GM03348 (cell line): ENCODE measurements at regions not wholly inside any gene's neighbourhood (a gene's known extent, or its start where the extent isn't known, plus 50 kb on each side); places are given as distances from the start of the nearest gene placed in this dataset.

Experiments used
- DNase-seq: peaks from one replicate; pipeline ENCODE4 v3.0.0; 2012; ENCODE audit warnings: low spot score

DNA sequence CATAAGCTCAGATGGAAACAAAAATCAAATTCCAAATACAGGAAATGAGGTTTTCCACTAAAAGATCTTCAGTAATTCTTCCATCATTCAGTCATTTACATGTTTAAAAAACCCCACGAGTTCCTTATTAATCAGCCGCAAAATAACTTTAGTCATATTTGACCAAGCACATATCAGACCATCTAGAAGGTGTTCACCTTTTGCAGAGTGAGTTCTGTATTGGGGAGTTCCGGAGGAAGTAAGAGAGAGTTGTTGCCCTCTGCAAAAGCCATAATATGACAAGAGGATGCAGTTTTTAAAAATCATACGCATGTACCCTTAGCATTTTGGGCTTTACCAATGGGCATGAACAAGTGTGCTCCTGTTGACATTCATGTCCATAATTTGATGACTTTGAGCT lies 61.6 kb downstream of the CCR1 start:
- DNase-seq, result no peak

DNA sequence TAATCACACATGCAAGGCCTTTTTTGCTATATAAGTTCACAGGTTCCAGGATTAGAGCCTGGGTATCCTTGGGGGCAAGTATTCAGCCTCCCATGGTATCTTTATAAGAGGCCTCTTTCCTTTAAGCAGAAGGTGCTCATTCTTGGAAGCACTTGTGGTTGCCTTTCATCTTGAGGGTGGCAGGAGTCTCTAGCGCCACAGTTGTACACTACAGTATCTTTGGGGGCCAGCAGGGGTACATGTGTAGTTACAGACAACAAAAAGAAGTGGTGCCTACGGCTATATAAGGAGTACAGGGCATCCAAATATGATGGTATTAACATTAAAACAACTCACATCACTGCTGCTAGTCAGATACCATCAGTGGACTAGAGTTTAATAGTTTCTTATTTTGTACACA lies 62.1 kb downstream of the CCR1 start:
- no peak for DNase-seq

DNA sequence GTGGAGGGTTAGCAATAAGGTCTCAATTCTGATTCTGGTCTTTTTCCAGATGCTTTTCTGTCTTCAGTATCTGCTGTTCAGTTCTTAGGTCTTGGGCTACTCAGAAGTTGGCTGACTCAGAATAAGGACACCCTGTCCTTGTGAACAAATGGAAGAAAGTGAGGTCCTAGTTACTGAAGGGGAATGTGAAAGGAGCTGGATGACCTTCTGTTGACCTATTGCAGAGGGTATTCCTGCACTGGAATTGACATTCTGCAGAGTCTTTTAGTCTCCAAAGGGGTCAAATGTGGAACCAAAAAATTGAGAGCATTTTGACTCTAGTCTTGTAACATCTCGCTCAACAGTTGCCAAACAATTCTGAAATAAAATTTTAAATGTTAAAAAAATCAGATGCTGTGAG lies 63.0 kb downstream of the CCR1 start:
- DNase-seq, result no peak

DNA sequence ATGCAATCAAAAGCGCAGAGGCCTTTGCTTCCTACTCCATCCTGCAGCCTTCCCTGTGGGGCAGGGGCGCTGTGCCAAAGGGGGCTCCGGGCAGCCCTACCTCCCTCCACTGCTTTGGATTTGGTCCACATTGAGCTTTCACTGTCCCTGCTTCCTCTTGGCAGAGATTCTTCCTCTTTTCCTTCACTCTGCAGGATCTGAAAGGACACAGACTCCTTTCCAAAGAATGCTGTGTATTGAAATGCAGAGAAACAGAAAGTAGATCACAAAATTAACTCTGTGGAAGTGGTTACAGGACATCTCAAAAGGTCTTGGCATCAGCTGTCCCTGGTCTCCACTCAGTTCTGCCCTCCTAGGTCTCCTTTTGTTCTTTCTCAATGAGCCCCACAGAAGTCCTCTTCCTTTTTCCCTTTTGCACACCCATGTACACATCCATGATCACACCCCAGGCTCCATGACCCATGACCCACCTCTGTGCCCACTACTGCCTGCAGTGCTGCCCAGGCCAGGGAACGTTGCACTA lies 64.1 kb downstream of the CCR1 start:
- no peak for DNase-seq

DNA sequence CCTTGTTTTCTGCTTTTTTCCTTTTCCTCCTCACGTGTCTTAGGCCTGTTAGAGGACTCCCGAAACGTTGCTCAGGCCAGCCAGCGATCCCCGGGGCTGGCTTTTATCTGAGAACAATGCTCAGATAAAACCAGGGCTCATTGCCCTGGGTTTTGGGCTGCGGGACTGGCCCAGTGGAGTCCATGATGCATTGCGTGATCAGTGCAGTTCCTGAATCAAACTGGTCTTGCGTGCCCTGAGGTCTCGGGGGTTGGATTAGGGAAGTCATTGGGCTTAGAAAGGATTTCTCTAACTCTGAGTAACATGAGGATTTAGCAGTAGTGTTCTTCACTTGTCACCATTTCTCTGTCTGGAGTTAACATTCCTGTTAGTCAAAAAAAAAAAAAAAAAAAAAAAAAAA lies 66.3 kb downstream of the CCR1 start:
- DNase-seq, result no peak

DNA sequence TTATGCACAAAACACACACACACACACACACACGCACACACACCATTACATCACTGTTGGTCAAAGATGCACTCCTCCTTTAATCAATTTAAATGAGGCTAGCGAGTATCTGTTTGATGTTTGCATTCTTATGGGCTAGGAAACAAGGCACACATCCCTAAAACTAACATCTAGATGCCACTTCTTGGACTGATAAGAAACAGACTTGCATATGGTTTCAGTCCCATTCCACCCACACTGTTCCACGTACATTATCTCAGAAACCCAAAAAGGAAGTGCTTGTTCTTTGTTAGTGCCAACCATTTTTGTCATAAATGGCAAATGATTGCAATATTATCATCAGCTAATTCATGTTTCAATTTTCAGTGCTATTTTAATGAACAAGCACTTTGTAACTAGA lies 69.5 kb downstream of the CCR1 start:
- DNase-seq, result no peak

DNA sequence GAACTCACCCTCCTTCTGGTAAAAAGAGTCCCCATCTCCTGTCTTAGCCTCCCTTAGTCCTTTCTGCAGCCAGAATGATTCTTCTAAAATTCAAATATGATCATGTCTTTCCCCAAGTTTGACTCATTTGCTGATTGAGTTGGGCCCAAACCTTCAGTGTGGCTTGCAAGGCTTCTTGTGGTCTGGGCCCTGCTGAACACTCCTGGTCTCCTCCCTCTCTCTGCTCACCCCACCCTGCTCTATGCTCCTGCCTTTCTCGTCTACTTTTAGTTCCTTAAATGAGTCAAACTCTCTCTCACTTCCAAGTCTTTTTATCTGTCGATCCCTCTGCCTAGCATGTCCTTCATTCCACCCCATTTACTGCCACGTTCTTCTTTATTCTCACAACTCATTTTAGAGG lies 72.6 kb downstream of the CCR1 start:
- DNase-seq, result no peak

DNA sequence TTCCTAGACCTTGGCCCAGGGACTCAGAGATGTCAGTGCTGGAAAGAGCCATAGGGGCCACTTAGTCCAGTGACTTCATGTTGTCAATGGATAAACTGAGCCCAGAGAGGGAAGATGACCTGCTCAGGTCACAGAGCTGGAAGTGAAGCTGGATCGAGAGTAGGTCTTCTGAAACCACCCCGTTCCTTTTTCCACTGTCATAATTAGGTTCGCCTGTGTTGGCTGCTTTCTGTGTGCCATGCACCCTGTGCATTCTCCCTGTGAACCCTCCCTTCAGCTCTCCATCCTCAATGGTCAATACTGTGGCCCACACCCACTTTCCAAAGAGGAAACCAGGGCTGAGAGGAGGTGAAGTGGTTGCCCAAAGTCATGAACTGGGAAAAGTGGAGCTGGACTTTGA lies 74.8 kb downstream of the CCR1 start:
- no peak for DNase-seq

DNA sequence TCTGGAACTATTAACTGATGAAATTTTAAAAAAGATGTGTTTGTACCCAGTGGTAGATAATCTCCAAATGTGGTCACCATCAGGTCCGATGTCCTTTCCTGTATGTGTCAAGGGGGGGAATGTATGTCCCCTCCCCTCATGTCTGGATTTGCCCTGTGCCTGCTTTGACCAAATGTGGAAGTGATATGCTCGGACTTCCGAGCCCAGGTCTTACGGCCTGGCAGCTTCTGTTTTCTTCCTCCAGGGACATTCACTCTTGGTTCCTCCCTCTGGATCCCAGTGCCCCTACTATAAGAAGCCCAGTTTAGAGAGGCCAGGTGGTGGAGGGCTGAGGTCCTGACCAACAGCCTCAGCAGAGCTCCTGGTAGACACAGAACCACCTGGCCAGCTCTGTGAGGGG lies 75.5 kb downstream of the CCR1 start:
- DNase-seq, result no peak

DNA sequence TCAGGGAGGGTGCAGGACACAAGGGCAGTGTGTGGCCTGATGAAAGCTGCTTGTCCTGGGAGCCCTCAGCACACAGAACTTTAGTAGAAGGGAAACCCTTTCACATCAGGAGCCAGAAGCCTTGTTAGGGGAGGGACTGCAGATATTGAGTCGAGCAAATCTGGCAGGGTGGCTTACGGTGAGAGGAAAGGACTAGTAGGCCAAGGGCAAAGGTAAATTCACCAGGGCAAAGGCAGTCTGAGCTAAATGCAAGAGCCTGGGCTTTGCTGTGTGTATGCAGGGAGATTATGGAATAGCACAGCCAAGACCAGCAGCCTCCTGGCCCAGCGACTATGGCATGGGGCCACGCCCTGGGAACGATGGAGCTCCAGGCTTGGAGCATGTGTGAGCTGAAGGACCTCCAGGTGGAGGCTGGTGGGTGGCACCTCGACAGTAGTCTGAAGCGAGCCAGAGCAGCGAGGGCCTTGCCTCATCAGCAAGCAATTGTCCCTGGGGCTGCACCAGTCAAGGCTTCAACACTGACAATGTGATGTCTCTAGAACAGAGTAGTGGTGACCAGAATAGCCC lies 76.1 kb downstream of the CCR1 start:
- no peak for DNase-seq

DNA sequence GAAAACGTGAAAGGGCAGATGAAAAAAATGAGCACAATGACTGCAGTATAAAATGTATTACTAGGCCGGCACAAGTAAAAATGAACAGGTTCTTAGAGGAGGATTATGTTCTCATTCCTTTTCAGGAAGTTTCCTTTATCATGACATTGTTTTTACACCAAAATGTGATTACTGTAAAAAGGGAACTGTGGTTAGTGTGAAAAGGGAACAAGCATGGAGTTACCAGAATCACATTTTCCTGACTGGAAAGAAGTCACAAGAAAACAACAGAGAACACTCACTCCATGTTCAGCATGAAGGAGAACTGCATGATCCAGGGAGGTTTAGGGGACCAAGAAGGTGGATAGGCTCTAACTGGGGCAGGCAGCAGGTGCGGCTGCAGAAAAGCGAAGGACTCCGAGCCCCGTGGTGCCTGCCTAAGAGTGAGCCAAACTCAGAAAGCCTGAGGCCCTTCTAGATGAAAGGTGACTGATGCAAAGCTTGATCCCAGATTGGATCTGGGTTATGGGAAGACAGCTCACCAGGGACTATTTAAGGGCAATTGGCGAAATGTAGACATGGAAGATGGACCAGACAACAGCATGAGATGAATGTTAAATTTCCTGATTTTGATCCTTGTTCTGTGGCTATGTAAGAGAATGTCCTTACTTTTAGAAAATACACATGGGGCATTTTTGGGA lies 77.3 kb downstream of the CCR1 start:
- no peak for DNase-seq

DNA sequence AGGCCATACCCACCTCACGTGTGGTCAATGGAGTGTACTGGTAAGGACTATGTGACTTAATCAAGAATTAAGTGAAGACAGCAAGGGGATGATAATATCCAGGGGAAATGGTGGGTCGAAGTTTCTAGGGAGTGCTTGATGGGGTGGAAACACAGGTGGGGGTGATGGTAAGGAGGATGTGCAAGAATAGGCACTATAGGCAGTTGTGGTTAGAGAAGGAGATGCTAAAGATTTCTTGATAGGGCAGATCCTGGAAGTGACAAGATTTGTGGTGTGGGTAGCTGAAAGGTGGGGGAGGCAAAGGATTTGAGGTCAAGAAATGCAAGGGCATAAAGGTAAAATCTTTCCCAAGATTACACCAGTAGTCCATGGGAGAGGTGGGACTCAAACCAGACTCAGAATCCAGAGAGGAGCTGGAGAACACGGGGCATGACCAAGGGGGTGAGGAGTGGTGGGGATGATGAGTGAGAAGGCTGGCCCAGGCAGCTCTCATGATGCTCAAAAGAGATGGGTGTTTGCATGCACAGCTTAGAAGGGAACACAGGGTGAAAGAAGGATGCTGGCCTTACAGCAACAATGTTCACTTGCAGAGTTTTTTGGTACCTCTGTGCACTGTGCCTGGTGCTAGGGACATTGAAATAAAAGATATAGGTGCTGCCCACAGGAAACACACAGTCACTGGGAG lies 78.4 kb downstream of the CCR1 start:
- DNase-seq, result no peak

DNA sequence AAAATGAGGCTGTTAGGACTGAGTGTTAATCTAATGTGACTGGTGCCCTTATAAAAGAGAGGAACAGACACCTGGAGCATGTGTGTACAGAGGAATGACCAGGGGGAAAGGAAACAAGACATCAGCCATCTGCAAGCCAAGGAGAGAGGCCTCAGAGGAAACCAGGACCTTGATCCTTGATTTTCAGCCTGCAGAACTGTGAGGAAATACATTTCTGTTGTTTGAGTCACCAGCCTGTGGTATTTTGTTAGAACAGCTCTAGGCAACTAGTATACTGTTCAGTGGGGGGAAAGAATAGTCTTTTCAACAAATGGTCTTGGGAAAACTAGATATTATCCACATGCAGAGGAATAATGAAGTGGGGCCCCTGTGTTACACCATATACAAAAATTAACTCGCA lies 80.6 kb downstream of the CCR1 start:
- peak; percentile 69 for DNase-seq

DNA sequence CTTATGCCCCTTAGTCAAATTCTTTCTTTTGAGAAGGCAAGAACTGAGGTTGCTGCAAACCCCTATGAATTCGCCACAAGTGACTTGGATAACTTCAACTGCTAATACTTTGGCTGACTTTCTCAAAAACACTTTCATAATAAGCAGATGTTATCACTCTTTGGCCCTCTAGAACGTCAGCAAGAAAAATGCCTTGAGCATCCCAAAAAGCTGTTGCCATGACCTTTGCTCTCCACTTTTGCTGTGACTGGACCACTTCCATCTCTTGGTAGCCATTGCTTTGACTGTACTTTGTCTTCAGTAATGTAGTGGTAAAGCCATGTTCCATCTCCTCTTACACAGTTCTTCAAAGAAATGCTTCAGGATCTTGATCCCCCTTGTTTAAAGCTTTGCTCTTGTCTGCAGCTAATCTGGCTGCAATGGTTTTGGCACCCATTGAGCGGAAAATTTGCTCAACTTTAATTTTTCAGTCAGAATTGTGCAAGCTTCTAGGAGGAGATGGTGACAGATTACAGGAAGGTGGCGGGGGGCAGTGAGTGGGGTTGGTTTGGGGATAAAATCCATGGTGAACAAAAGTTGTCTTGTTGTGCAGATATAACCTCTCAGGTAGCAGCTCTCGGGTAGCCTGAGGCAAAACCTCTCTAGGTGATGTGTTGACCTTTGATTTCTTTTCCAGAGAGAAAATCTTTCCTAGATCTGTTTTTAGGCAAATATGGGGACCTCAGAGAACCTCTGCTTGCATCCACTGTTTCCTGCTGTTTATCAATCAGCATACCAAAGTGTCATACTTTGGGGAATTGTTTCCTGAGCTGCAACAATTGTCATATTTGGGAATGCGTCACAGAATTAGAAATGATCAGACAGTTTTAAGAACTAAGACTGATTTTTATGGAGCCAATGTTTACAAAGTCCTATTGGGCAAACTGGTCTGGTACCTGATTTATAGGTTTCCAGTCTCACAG lies 83.6 kb downstream of the CCR1 start:
- DNase-seq, result no peak

DNA sequence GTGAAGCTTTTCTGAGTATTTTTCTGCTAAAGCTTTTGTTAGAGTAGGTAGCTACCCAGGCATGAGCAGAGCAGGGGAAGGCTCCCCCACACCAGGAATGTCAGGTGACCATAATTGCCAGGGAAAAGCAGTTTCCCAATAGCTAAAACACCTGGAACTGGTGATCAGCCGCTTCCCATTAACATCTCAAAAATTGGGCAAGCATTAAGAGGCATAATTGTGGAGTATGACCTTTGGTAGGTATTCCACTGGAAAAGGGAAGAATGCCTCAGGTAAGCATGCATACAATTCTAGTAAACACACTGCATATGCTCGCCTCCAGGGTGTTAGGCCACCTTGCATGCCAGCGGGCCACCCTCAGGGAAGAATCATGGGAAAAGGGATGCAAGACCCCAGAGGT lies 84.5 kb downstream of the CCR1 start:
- DNase-seq, result no peak

DNA sequence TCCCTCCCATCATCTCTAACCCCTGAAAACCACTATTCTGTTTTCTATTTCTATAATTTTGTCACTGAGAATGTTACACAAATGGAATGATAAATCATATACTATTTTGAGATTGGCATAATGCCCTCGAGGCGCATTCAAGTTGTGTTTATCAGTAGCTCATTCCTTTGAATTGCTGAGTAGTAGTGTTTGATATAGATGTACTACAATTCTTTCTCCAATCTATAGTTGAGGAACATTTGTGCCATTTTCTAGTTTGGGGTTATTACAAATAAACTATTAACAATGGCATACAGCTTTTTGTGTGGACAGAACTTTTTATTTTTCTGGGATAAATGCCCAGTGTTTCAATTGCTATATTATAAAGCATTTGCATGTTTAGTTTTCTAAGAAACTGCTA lies 86.0 kb downstream of the CCR1 start:
- DNase-seq, result no peak

DNA sequence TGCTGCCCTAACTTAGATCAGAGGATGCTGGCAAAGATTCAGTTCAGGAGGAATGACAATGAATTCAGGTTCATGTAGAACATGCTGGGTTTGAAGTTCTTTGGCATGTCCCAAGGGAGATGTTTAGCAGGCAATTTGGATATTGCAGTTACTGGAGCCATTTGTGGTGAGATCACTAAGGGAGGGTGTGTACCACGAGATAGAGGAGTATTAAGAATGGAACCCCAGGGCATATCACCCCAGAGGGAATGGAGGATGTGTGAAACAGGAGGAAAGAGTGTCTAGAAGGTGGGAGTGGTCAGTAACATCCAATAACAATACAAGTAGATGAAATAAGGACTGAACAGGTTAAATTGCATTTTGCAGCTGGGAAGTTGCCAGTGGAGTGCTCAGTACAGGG lies 87.1 kb downstream of the CCR1 start:
- DNase-seq, result no peak

DNA sequence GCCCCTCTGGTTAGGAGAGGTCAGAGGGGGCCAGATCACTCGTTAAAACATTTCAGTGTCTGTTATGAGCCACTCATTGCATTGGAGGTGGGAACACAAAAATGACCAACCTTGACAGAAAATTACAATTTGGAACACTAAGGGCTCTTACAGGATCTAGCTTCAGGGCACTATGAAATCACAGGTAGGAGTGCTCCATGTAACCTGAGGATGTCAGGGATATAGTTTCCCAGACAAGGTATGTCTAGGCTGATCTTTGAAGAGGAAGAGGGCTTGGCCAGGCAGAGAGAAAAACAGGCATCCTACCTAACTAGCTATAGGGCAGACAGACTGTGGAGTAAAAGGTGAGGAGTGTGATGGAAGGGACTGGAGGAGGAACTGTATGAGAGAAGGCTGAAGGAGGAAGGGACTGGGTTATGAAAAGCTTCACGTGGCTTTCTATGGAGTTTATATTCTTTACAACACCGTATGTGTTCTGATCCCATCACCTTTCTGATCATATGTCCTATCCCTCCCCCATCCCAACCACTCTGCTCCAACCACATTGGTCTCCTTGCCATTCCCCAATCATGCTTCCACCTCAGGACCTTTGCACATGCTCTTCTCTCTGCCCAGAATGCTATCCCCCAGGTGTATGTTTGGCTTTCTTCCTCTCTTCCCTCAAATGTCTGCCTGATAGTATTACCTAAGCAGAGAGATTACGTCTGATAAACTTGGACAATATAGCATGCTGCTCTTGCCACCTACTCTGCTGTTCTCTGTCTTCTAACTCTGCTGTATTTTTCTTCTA lies 88.2 kb downstream of the CCR1 start:
- DNase-seq, result no peak

DNA sequence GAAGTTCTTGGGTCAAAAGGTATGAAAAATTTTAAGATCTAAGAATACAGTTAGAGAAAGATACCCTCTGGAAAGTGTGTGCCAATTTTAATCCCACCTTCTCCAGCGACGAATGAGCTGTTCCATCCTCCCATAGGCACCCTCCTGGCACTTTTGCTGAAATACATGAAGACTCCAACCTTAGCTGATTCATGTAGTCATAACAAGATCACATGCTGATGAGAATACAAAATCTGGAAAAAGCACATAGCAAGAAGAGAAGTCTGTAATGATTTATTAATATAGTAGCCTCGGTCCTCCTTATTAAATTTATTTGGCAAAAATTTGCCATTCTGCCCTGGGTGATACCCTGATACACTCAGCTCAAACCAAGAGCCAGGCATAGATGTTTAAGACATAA lies 88.9 kb downstream of the CCR1 start:
- DNase-seq, result no peak

DNA sequence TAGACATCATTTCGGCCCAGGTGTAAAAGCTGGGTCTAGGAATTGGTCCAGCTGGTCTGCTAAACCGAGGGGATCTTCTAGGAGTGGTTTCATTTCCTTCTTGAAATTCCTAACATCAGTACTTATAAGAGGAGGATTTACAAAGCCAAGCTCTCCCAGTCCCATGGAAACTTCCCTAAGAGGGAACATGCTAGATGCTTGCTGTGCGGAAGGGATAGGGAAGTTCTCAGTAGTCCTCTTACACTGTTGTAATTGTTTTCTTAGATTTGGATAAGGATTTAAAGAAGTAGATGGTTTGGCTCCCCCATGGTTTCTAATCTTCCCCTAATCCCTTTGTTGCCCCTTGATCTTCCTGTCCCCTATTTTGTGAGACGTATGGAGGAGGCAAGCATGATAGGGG lies 89.7 kb upstream of the XCR1 start:
- no peak for DNase-seq

DNA sequence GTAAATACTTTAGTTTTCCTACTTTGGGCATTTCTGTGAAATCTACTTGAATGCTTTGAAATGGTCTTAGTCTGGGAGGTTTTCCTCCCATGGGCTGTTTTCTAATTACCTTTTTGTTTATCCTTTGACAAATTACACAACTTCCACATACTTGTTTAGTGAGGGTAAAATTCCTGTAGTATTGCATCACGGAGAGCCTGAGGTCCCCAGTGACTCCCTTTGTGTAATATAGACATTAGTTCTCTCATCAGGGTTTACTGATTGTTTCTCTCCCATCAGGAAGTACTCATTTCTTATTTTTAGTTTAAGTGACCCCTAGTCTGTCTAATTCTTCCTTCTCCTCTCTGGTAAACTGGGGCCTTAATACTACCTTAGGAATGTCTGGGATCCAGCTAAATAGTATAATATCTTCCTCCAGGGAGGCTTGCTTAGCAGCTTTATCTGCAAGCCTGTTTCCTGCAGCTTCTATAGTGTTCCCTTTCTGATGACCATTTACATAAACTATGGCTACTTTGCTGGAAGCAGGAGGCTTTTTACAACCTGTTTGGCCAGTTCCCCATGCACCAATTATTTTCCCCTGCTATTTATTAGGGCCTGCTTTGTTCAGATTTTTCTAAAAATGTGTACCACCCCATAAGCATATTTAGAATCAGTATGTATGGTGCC lies 87.2 kb upstream of the XCR1 start:
- peak; percentile 46 for DNase-seq
